SK-MEL-5 (cell line): ENCODE measurements at regions not wholly inside any gene's neighbourhood (a gene's known extent, or its start where the extent isn't known, plus 50 kb on each side); places are given as distances from the start of the nearest gene placed in this dataset.

Source experiments
- DNase-seq: peaks from one replicate; pipeline ENCODE4 v3.0.0-alpha.2; 2016; ENCODE audit warnings: low read depth, low spot score
- in situ Hi-C: cut with HindIII; loops from 2 replicates; pipeline ENCODE4 v1.10.0; 2016; ENCODE audit warnings: low sequenced_read_pairs, high pct_unique_total_duplicates, low pct_unique_long_range_greater_than_20kb

DNA sequence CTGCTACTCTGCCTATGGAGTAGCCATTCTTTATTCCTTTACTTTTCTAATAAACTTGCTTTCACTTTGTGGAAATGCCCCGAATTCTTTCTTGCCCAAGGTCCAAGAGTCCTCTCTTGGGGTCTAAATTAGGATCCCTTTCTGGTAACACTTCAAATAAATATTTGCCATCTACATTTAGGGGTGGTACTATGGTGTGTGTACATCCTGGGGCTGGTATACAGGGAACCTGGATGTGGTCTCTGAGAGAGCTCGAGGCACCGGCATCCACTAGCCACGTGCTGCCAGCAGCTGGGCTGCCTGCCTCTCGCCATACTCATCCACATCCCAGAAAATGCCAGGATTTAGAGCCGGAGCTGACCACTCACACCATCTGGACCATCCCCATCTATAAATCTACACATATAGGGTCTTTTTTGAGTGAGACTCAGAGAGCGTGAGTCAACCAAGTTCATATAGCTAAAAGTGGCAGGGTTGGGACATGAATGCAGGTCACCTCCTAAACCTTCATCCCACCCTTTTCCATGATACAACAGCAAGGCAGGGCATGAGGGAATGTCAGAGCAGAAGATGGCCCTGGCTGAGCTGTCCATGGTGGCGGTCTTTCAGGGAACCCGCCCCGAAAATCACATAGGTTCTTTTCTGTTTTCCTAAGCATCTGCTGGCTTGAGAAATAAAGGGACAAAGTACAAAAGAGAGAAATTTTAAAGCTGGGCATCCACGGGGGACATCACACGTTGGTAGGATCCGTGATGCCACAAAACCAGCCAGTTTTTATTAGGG is 76.6 kb upstream of the F3 start:
- in situ Hi-C loops = no loop called here
- no peak for DNase-seq

DNA sequence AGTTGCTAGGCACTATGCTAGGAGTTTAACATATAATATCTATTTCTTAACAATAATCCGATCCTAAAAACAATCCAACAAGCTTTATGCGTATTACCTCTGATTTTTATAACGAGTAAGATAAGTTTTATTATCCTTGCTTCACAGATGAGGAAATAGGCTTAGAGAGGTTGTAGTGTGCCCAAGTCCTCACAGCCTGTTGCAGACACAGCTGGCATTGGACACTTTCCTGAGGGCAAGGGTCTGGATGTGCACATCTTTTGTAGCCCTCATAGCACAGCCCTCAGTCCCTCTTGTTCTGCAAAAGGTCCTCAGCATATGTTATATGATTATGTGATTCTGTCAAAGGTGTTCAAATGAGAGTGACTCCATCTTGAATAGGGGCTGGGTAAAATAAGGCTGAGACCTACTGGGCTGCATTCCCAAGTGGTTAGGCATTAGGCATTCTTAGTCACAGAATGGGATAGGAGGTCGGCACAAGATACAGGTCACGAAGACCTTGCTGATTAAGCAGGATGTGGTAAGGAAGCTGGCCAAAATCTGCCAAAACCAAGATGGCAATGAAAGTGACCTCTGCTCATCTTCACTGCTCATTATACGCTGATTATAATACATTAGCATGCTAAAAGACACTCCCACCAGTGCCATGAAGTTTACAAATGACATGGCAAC is 75.7 kb upstream of the F3 start:
- in situ Hi-C loops = no loop called here
- no peak for DNase-seq

DNA sequence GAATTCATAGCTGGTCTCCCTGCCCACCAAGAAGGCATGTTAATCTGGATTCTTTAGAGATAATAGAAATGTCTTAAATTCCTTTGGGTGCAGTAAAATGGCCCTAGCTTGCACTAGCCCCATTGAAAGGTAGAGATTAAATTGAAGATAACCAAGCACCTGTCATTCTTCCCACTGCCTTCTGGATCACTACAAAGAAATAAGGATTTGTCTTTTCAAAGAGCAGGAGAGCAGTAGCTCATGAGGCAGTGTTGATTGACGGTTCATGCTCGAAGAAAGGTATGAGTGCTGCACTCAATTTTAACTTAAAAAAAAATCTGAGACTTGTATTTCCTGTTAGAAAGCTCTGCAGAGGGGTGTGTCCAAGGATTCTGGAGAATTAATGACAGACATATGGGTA is 74.9 kb upstream of the F3 start:
- DNase-seq = no peak
- in situ Hi-C loops = no loop called here

DNA sequence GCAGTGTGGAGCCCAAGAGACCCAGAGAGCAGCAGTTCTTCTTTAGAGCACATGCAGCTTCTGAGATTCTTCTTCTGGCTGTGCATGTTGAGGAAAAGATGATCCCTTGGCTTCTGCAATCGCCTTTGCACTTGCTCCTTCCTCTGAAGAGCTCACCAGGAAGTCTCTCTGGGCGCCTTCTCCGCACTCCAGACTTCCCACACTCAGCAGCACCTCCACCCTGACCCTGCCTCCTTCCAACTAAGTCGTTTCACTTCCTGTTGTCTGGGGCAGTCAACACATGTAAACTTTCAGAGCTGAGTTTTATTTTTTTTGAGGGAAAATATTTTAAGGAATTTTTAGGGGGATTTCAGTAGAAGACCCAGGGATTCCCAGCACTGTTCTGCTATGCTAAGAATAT is 73.4 kb upstream of the F3 start:
- in situ Hi-C loops = no loop called here
- no peak for DNase-seq

DNA sequence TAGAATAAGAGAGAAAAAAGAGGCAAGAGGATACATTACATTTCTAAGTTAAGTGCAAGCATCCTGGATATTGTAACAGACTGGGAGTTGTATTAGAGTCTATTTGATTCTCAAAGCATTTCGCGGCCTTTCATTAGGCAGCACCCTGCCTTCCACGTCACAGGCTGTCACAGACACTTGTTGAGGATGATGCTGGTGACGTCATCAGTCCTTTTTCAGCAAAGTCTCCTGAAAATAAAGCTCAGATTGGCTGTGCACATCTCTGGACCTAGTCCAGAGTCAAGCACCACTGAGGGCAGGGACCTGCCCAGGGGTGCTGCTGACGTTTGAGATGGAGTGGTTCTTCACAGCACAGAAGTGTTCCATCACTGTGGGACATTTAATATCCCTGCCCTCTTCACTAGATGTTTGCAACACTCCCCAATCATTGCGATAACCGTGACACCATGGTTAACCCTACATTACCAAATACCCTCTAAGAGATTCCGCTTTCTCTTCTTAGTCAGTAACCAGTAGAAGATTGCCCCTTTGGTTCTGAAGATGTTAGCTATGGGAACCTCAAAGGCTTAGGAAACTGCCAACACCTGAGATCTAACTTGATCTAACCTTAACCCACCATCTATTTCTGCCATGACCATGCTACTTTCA is 72.7 kb upstream of the F3 start:
- DNase-seq = no peak
- in situ Hi-C loops = no loop called here

DNA sequence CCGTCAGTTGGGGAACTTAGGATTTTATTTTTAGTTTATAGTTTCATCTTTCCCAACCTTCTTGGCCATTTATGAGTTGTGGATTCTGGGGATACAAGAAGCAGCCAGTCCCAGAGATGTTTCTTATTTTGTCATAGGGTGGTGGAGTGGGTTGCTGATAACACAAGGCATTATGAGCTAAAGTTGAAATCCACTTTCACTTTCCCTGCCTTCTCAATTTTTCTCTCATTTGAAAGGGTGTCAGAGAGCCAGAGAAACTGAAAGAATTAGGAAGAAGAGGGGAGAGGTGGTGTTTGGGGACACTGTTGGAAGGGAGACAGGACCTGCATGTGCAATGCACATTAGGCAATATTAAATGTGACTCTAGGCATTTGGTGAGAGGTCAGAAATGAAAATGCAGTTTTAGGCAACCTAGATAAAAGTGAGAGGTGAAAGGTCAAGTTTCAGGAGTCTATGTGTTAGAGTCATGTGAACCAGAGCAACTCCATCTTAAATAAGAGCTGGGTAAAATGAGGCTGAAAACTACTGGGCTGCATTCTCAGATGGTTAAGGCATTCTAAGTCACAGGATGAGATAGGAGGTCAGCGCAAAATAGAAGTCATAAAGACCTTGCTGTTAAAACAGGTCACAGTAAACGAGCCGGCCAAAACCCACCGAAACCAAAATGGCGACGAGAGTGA is 71.1 kb upstream of the F3 start:
- in situ Hi-C loops = no loop called here
- DNase-seq = no peak

DNA sequence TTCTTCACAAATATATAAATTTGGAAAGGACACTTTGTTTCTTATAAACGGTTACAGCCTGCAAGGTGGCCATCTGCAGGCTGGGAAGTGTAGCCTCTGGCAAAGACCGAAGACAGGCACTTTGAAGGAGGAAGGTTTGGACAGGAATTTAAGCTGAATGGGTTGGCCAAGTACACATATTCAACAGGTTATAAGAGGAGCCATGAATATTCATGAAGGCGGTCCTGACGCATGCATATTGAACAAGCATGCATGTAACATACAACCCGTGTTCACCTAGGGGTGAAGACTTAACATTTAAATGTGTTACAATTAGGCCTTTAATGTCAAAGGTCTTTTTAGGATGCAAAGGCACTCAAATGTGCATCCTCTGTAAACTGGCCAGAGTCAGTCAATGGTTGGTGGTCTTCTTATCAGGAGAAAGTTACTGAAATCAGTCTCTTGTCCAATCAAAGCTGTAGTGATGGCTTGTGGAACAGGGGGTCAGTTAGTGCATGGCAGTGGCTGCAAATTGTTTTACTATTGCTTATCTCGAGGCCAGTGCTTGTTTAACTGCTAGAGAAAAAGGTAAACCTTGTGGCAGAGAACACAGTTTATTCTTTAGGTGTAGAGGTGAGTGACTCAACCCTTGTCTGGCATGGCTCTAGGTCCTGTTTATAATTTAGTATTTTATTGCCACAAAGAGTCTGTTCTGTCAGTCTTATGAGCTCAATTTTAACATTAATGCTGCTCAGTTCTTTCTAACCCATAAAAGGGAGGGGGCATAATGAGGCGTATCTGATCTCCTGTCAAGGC is 70.3 kb upstream of the F3 start:
- no peak for DNase-seq
- in situ Hi-C loops = no loop called here

DNA sequence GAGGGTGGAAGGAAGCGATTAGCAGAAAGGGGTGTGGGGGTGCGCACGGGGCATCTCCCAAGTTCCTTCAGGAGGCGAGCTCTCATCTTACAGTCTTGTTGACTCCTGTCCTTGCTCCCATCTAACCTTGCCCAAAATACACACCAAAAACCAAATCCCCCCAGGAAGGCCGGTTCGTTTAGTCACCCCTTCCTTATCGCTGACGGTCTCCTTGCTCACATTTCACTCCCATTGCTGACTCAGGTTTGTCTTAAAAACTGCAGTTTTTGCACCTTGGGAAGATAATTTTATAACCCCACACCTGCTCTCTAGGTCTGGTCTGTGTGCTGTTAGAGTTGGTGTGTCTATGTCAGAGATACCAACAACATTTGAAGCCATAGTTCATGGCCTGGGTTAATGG is 68.1 kb upstream of the F3 start:
- in situ Hi-C loops = no loop called here
- DNase-seq = no peak

DNA sequence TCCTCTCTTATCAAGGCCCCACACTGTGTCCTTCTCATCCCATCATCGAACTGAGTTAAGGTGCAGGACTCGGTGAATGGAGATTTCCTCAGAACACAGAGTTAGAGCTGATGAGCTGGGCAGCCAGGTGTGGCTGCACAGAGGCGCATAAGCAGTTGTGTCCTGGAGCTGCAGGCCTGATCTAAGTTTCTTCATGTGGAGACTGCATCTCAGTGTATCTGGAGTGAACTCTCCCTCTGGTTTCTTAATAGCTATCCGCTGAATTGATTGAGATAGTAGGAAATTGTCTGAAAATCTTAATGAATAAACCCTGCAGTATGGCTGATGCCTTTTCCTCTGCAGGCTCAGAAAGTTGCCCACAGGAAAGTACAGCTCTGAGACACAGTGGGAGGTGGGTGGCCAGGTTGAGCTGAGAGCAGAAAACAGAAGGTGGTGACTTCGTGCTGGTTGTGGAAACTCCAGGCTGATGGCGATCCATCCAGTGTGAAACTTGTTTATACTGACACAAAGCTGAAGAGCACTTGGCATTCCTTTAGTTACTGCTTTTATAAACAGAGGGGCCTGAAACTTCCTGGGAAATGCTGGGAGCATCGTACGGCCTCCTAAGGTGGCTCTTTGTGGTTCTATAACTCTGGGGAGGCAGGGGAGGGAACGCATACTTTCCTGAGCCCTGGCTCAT is 67.4 kb upstream of the F3 start:
- in situ Hi-C loops = no loop called here
- DNase-seq = no peak

DNA sequence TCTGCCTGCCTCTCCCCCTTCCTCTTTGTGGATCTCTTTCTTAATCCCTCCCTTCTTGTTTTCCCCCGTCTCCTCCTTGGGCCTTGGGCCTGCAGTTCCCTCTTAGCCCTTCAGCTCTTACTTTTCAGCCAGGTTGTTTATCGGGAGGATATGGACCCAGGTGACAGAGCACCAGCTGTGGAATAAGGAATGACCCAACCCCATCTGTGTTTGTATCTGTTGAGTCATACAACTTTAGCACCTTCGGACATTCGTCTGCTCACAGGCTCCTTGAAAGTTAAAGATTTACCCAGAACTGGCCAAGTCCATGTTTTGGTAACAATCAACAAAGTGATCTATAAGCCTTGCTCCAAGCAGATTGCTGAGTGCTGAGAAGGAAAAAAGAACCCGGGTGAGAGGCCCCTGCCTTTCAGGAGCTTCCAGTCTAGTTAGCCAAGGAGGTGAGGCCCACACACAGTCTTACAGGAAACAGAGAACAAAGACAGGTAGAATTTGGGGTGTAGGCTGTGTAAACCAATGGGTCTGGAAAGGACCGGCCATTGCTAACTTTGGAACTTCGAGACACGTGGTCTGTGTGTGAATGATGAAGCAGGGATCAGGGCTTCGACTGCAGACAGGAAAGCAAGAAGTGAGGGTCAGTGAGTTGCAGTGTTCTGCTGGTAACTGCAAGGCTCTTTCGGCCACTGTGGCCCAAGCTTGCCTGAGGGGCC is 66.7 kb upstream of the F3 start:
- in situ Hi-C loops = no loop called here
- DNase-seq = no peak

DNA sequence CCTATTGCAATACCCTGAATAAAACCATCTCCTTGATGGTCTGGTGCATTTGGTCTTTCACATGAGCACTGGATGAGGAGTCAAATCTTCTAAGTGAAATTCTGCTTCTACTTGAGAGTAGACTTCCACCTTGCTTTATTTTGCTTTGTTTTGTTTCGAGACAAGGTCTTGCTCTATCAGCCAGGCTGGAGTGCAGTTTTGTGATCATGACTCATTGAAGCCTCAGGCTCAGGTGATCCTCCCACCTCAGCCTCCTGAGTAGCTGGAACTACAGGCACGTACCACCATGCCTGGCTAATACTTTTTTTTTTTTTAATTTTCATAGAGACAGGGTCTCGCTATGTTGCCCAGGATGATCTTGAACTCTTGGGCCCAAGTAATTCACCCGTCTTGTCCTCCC is 65.8 kb upstream of the F3 start:
- DNase-seq = no peak
- in situ Hi-C loops = no loop called here

DNA sequence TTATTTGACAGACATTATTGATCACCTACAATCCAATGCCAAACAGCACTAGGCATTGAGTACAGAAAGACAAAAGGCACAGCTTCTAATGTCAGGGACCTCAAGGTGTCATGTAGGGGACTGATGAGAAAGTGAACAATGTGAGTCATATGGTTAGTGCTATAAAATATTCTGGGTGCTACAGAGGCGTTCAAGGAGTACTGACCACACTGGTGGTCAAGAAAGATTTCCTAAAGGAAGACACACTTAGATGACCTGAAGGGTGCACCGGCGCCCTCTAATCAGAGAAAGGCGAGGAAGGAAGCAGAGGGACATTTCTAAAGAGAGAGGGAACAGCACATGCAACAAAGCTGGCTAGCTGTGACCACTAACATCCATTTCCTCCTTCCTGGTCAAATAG is 64.9 kb upstream of the F3 start:
- no peak for DNase-seq
- in situ Hi-C loops = no loop called here

DNA sequence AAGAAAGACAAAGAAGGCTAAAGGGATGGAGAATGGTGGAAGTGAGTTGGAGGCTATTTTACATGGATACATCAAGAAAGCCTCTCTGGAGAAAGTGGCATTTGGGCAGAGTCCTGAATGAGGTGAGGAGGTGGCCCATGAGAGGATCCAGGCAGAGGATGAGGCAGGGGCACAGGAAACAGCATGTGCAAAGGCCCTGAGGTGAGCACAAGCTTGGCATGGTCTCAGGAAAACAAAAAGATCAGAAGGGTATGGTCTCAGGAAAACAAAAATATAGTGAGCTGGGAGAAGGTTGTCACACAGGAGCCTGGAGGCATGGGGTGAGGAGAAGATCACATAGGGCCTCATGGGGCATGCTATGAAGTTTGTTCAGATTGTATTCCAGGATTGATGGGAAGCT is 62.1 kb upstream of the F3 start:
- in situ Hi-C loops = no loop called here
- no peak for DNase-seq

DNA sequence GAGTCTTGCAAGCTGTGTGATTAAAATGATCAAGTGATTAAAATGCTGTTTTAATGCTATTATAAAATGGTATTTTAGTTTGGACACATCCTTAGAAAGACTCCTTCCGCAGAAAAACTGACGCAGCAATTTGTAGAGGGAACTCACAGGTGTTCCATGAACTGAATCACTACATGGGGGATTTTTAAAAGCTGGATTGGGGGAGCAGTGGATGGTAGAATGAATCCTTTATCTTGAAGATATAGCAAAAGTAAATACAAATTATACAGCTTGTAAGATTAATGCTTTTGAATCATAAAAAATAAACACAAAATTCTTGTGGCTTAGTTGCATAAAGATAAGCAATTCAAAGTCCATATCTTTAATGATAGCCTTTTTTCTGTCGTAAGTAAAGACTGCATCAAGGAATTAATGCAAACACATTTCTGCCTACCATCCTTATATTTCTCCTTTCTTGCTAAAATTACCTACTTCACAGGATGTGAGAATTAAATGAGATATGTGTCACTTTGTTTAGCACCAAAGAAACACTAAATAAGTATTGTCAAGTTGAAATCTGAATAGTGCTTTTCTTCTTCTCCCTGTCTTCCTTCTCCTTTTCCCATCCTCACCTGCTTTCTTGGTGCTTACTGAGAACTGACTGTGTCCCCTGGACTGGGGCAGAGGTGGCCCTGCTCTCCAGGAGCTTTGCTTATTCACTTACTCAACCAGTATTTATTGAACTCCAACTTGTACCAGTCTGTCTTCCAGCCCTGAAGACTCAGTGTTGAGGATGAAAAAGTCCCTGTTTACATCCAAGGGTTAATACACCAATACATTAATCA is 61.5 kb upstream of the F3 start:
- in situ Hi-C loops = no loop called here

DNA sequence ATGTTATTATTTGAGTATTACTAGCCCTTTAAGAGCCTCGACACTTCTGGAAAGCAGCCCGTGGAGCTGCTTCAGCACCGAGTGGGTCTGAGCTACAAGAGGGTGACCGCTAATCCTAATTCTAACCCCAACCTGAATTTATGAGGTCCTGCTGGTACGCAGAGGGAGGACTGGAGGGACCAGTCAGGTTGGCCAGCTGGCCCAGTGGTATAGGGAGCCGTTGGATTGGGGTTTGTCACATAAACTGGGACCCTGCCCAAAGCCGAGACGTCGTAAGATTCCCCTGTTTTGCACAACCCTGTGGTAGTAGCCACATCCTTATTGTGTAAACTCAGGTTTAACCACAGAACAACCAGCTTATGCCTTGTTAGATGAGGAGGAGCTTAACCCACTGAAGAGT is 60.8 kb upstream of the F3 start:
- in situ Hi-C loops = no loop called here
- no peak for DNase-seq

More for the DNA sequence above, 61.5 kb upstream of the F3 start:
- no peak for DNase-seq

DNA sequence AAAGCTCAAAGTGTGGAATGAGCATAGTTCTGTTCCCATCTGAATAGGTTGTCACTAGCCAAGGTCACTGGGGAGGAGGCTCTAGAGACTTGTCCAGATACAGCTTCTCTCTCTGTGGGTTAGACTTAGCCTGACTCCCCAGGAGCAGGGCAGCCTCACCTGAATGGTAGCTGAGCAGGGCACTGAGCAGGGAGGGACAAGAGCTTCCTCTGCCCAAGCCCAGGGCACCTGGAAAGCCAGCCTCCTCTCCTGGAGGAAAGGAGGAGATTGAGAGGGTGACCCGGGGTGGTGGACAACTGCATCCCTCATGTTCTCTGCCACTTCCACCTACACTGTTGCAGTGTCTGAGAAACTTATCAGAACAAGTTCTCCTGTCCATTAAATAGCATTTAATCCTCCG is 59.0 kb upstream of the F3 start:
- no peak for DNase-seq
- in situ Hi-C loops = no loop called here
